ENCODE measurements at regions not wholly inside any gene's neighbourhood (a gene's known extent, or its start where the extent isn't known, plus 50 kb on each side); places are given as distances from the start of the nearest gene placed in this dataset.

GRCh38 chr12:89895591-89895990, 187.0 kb upstream of the ATP2B1 start:
- no peak for DNase-seq (ENCODE audit: low read depth in 2 of 3, low spot score in 2 of 3)

GRCh38 chr12:89895101-89895500, 186.5 kb upstream of the ATP2B1 start:
- no peak for DNase-seq (ENCODE audit: low read depth in 2 of 3, low spot score in 2 of 3)

GRCh38 chr12:89893972-89894706, 185.5 kb upstream of the ATP2B1 start:
- no peak for DNase-seq (ENCODE audit: low read depth in 2 of 3, low spot score in 2 of 3)

- DNase-seq (ENCODE audit: low read depth in 2 of 3, low spot score in 2 of 3): no peak
These were observed 183.8 kb upstream of the ATP2B1 start for GRCh38 chr12:89892436-89892835.

GRCh38 chr12:89891933-89892332, 183.3 kb upstream of the ATP2B1 start:
- no peak for DNase-seq (ENCODE audit: low read depth in 2 of 3, low spot score in 2 of 3)

GRCh38 chr12:89890161-89890560, 181.5 kb upstream of the ATP2B1 start:
- no peak for DNase-seq (ENCODE audit: low read depth in 2 of 3, low spot score in 2 of 3)

DNA sequence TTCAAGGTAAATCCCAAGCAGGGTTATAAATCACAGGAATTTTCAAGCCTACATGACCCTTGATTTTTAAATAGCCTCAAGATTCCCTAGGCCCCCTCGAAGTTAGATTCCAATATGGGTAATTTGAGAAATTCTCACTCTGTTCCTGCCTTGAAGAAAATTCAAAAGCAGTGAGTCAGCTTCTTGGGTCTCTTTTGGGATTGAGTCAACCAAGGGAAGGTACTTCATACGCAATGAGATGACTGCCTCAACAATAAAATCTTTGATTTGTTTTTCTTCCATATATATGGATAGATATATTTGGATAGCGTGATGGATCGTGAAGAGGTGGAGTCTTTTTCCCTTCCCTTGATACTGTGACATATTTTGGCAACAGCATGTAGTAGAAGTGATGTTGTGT, 180.4 kb upstream of the ATP2B1 start:
- no peak for DNase-seq (ENCODE audit: low read depth in 2 of 3, low spot score in 2 of 3)

DNA sequence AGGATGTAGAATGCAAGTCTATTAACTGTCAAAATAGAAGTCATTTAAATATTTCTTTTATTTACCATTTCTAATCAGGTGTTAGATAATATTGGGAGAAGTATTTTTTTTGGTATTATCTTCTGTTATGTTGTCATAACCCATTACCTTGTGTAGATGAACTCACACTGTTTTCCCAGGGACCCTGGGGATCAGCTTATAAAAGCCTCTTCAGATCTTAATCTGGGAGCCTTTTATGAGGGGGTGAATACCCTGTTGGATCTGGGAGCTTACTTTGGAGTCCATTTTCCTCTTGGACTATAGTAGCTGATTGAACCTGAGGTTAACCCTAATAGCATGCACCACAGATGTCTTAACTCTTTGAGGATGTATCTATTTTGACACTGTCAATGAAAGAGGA, 176.3 kb upstream of the ATP2B1 start:
- DNase-seq (ENCODE audit: low read depth in 2 of 3, low spot score in 2 of 3): no peak

GRCh38 chr12:89884416-89884898, 175.8 kb upstream of the ATP2B1 start:
- no peak for DNase-seq (ENCODE audit: low read depth in 2 of 3, low spot score in 2 of 3)

GRCh38 chr12:89883630-89884389, 175.2 kb upstream of the ATP2B1 start:
- no peak for DNase-seq (ENCODE audit: low read depth in 2 of 3, low spot score in 2 of 3)

DNA sequence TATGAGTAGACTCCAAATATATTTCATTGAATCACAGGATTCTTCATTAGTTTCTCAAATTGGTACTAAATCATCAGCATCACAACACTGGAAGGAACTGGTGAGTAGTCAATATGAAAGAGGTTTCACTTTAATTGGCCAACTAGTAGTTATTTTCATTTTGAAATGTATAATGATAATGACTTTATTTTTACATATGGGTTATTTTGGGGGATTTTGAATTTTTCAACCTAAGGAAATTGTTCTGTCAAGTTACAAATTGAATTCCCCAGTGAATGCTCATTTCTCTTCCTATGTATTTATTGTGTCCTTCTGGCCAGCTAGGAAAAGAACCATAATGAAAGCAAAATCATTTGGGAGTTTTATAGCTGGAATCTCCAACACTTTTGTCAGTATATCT, 174.2 kb upstream of the ATP2B1 start:
- no peak for DNase-seq (ENCODE audit: low read depth in 2 of 3, low spot score in 2 of 3)

GRCh38 chr12:89882050-89882449, 173.4 kb upstream of the ATP2B1 start:
- no peak for DNase-seq (ENCODE audit: low read depth in 2 of 3, low spot score in 2 of 3)

DNA sequence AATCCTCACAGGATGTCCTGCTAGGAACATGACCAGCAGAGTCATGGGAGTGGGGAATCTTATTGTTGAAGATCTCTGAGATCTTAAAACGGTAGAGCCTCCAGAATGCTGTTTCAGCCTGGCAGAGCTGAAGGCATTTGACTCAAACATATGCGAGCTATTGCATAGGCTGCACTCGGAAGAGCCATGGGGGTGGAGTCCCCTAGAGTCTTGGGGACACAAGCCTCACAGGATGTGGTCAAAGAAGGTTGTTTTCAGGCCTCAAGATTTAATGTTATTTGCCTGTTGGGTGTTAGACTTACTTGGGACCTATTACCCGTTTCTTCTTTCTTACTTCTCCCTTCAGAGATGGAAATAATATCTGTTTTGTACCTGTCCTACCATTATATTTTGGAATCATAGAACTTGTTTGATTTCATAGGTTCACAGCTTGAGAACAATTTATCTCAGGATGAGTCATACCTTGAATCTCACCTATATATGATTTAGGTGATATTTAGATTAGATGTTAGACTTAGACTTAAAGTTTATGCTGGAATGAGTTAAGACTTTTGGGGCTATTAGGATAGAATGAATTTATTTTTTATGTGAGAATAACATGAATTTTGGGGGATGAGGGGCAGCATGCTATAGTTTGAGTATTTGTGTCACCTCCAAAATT, 172.2 kb upstream of the ATP2B1 start:
- DNase-seq (ENCODE audit: low read depth in 2 of 3, low spot score in 2 of 3): no peak

- no peak for DNase-seq (ENCODE audit: low read depth in 2 of 3, low spot score in 2 of 3)
These were observed 171.1 kb upstream of the ATP2B1 start for GRCh38 chr12:89879766-89880165.

- no peak for DNase-seq (ENCODE audit: low read depth in 2 of 3, low spot score in 2 of 3)
These were observed 170.3 kb upstream of the ATP2B1 start for GRCh38 chr12:89878950-89879349.

GRCh38 chr12:89878327-89878726, 169.7 kb upstream of the ATP2B1 start:
- DNase-seq (ENCODE audit: low read depth in 2 of 3, low spot score in 2 of 3): no peak

DNA sequence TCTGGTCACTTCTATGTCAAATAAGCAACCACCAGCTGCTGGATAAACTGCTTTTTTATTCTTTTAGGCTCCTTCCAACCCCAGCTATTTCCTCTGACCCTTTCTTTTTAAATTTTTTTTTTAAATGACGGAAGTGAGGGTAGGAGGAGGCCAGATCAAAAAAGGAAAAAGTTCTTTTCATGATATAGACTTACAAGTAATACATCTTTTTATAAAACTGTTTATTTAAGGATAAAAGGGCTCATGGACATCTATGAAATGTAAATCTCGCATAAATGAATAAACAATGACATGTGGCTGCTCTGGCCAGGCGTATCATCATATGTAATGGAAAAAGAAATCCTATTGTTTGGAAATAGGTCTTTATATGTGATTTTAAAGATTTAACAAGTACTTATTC, 169.0 kb upstream of the ATP2B1 start:
- no peak for DNase-seq (ENCODE audit: low read depth in 2 of 3, low spot score in 2 of 3)

DNA sequence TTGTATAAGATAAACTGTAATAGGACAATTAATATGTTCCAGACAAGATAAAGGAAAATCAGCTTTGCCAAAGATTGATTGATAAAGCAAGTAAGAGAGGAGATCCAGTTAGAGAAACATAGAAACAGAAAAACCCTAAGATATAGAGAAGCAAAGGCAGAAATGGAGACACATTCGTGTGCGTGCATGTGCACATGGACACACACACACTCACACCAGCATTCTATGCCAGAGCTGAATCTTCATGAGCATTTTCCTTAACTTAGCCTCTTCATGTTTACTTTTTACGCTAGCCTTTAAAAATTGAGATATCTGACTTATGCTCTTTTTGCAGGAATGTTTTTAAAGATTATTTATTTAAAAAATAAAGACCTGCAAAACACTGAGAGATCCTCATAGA, 168.5 kb upstream of the ATP2B1 start:
- no peak for DNase-seq (ENCODE audit: low read depth in 2 of 3, low spot score in 2 of 3)

GRCh38 chr12:89875809-89876208, 167.2 kb upstream of the ATP2B1 start:
- DNase-seq (ENCODE audit: low read depth in 2 of 3, low spot score in 2 of 3): no peak

DNA sequence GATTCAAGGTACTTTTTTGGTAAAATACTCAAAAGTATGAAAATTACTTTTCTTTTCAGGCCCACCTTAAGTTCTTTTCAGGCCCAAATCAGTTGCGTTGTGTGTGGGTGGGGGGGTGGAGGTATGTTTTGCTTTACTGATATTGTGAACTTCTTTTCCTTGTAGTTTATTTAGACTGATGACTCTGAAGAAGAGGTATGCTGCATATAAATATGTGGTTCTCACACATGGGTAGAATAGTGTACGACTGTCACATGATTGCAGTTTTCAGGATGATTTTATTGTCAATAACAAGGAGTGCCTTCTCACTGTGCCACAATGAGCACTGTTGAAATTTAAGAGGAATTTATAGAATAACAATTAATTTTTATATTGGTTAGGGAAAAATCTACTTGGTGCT, 166.6 kb upstream of the ATP2B1 start:
- no peak for DNase-seq (ENCODE audit: low read depth in 2 of 3, low spot score in 2 of 3)

- DNase-seq (ENCODE audit: low read depth in 2 of 3, low spot score in 2 of 3): no peak
These were observed 165.5 kb upstream of the ATP2B1 start for GRCh38 chr12:89874146-89874545.

DNA sequence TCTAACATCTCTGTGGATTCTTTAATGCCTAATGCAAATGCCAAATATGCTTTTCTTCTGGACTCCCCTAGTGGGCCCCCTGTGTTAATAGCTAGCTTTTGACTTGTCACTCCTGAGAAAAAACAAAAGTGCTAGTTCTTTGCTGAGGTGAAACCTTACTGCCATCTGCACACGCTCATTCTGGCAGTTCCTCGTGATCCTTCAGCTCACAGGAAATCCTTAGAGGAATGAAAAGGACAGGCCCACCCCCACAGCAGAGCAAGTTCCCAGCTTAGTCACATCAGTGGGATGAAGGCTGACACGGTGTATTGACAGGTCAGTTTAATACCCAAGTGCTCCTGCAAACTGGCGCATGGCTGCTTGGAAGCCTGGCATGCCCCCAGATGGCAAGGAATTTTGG, 165.1 kb upstream of the ATP2B1 start:
- no peak for DNase-seq (ENCODE audit: low read depth in 2 of 3, low spot score in 2 of 3)
